Fibroblast of lung (primary cell): ENCODE measurements at regions not wholly inside any gene's neighbourhood (a gene's known extent, or its start where the extent isn't known, plus 50 kb on each side); places are given as distances from the start of the nearest gene placed in this dataset.

Experiments used
- DNase-seq, 2 donors: peaks; one replicate each; pipeline versions ENCODE4 v3.0.0 to v3.0.0-alpha.2; 2010; ENCODE audit warnings: low read depth in 2 of 2
- H2AFZ ChIP-seq: 2 replicates; pipeline ENCODE4 v1.5.1; 2012; ENCODE audit warnings: low read length, control low read depth, inconsistent platforms
- H3K27ac ChIP-seq: 2 replicates; pipeline ENCODE4 v1.5.1; 2011; ENCODE audit warnings: low read length, control low read depth; ENCODE audit not compliant: insufficient read depth
- H3K27me3 ChIP-seq: 2 replicates; pipeline ENCODE4 v1.5.1; 2011; ENCODE audit warnings: mild to moderate bottlenecking, low read length; ENCODE audit not compliant: control insufficient read depth, insufficient read depth
- H3K36me3 ChIP-seq: 2 replicates; pipeline ENCODE4 v1.5.1; 2011; ENCODE audit warnings: low read length; ENCODE audit not compliant: control insufficient read depth, insufficient read depth
- H3K4me1 ChIP-seq: 2 replicates; pipeline ENCODE4 v1.5.1; 2011; ENCODE audit warnings: low read length; ENCODE audit not compliant: control insufficient read depth, insufficient read depth; ENCODE audit errors: extremely low read depth
- H3K4me2 ChIP-seq: 2 replicates; pipeline ENCODE4 v1.5.1; 2011; ENCODE audit warnings: low read length, control low read depth; ENCODE audit not compliant: insufficient read depth; ENCODE audit errors: extremely low read depth
- H3K4me3 ChIP-seq, 4 experiments: fragments of 200-600 bp in 1 of 4; sonication (generic) in 1 of 4; replicated peaks in 1 of 4; 2 replicates each; pipeline ENCODE4 v1.5.1; 2011 to 2016; ENCODE audit warnings: low read length in 4 of 4, low read depth in 3 of 4, mild to moderate bottlenecking in 3 of 4, control low read depth in 2 of 4, inconsistent platforms in 1 of 4, mixed read lengths in 1 of 4; ENCODE audit not compliant: insufficient read depth in 1 of 4; ENCODE audit errors: control extremely low read depth in 1 of 4
- H3K79me2 ChIP-seq: 2 replicates; pipeline ENCODE4 v1.5.1; 2012; ENCODE audit warnings: mild to moderate bottlenecking, low read length, inconsistent platforms; ENCODE audit not compliant: control insufficient read depth, insufficient read depth
- H3K9ac ChIP-seq: 2 replicates; pipeline ENCODE4 v1.5.1; 2011; ENCODE audit warnings: mild to moderate bottlenecking, low read length, control low read depth; ENCODE audit not compliant: insufficient read depth
- H3K9me3 ChIP-seq: 2 replicates; pipeline ENCODE4 v1.5.1; 2012; ENCODE audit warnings: low read depth, low read length; ENCODE audit not compliant: control insufficient read depth, insufficient read depth
- H4K20me1 ChIP-seq: 2 replicates; pipeline ENCODE4 v1.5.1; 2011; ENCODE audit warnings: low read length; ENCODE audit not compliant: control insufficient read depth, insufficient read depth; ENCODE audit errors: extremely low read depth
- EZH2 ChIP-seq: IDR thresholded peaks from 2 replicates; pipeline ENCODE4 v1.5.1; 2012; ENCODE audit warnings: low read length, control low read depth, mild to moderate bottlenecking; ENCODE audit errors: missing control alignments
- TF ChIP-seq, protein P1 (sequence below), 2 donors: IDR thresholded peaks in 1 of 2; conservative IDR thresholded peaks in 1 of 2; 1 replicate in 1 of 2; 2 replicates in 1 of 2; pipeline ENCODE4 v1.5.1; 2011 to 2012; ENCODE audit warnings: low read length in 2 of 2, control low read depth in 1 of 2, inconsistent platforms in 1 of 2, low read depth in 1 of 2, mild to moderate bottlenecking in 1 of 2

DNA sequence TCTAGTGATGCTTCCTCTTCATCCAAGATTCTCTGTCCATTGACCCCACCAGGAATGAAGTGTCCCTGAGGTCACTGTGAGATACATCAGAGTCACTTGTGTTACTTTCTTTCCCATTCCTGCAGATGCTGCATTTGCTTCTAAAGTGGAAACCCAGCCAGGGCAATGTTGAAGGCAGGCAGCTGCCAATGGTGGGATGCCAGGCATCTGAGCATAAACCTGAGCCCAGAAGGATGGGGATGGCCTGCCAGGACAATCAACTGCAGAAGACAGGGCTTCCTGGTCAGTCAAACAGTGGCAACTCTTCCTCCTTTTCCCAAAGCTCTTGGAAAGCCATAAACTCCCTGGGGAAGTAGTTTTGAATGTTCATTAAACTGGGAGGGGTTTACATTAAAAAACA is 178.0 kb upstream of the TMEM132C start:
- Histone ChIP-seq H3K36me3 (no peaks in the 10 kb centered on the region), H3K9ac (no peak overlapping the region), H3K4me1 (no peaks in the 10 kb centered on the region), H3K27ac (no peak overlapping the region), H3K4me2 (no peak overlapping the region), H2AFZ (no peak overlapping the region), H3K4me3 (no peak overlapping the region), H3K27me3 (no peaks in the 10 kb centered on the region), H4K20me1 (no peaks in the 10 kb centered on the region), H3K79me2 (no peaks in the 10 kb centered on the region), H3K9me3 (no peaks in the 10 kb centered on the region)
- TF ChIP-seq, protein P1, sequence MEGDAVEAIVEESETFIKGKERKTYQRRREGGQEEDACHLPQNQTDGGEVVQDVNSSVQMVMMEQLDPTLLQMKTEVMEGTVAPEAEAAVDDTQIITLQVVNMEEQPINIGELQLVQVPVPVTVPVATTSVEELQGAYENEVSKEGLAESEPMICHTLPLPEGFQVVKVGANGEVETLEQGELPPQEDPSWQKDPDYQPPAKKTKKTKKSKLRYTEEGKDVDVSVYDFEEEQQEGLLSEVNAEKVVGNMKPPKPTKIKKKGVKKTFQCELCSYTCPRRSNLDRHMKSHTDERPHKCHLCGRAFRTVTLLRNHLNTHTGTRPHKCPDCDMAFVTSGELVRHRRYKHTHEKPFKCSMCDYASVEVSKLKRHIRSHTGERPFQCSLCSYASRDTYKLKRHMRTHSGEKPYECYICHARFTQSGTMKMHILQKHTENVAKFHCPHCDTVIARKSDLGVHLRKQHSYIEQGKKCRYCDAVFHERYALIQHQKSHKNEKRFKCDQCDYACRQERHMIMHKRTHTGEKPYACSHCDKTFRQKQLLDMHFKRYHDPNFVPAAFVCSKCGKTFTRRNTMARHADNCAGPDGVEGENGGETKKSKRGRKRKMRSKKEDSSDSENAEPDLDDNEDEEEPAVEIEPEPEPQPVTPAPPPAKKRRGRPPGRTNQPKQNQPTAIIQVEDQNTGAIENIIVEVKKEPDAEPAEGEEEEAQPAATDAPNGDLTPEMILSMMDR (conservative IDR thresholded peaks at IDR 0.05 in 1 of 2, IDR thresholded peaks at IDR 0.05 in 1 of 2; ENCODE audit: low read depth in 1 of 2, low read length in 2 of 2): no peak
- DNase-seq: no peak

DNA sequence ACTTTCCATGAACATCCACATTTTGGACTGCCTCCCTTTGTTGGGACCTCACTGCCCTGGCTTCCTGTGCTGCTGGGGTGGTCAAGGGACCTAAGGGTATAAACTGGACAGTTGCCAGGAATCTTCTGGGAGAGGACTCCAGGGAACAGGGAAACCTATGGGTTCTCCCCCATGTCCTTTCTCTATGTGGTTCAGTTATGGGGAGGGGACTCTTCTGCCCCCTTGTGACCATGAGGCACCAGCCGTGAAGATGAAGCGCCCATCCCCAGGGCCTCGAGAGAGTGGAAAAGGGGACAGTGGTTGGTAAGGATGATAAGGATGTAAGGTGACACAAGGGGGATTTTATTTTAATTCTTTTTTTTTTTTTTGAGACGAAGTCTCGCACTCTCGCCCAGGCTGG is 177.0 kb upstream of the TMEM132C start:
- Histone ChIP-seq H3K36me3 (no peaks in the 10 kb centered on the region), H3K4me1 (no peaks in the 10 kb centered on the region), H3K9ac (no peak overlapping the region), H3K4me3 (no peak overlapping the region), H3K4me2 (no peak overlapping the region), H3K27ac (no peak overlapping the region), H3K79me2 (no peaks in the 10 kb centered on the region), H2AFZ (no peak overlapping the region), H3K9me3 (no peaks in the 10 kb centered on the region), H3K27me3 (no peaks in the 10 kb centered on the region), H4K20me1 (no peaks in the 10 kb centered on the region)
- TF ChIP-seq, protein P1 (conservative IDR thresholded peaks at IDR 0.05 in 1 of 2, IDR thresholded peaks at IDR 0.05 in 1 of 2; ENCODE audit: low read depth in 1 of 2, low read length in 2 of 2): no peak
- no peak for TF ChIP-seq EZH2
- DNase-seq: no peak

DNA sequence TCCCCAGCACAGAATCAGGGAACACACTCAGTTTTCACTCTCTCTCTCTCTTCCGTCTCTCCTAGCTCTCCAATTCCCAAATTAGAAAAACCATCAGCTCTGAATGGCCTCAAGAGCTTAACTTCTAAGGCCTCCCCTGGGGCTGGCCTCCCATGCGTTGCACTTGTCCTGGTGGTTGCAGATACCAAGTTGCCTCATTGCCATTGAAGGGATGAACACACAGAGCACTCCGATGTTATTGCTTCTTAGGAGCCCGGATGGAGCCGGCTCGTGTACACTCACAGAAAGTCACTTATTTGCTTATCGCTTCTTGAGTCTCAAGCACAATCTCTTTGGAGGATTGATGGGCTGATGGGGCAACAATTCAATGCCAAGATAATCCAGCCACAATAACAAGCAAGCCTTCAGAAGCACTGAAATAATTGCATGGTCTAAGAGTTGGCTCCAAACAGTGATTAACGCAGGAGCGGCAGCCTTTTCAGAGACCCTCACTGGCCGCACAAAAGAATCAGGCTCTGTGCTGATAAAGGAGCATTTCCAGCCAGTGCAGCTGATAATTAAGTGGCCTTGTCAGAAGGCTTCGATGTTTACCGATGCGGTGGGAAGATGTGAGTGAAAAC is 175.8 kb upstream of the TMEM132C start:
- Histone ChIP-seq H3K4me1 (no peaks in the 10 kb centered on the region), H3K4me3 (no peak overlapping the region), H3K9ac (no peak overlapping the region), H3K79me2 (no peaks in the 10 kb centered on the region), H3K36me3 (no peaks in the 10 kb centered on the region), H3K27ac (no peak overlapping the region), H4K20me1 (no peaks in the 10 kb centered on the region), H3K4me2 (no peak overlapping the region), H3K27me3 (no peaks in the 10 kb centered on the region), H2AFZ (no peak overlapping the region), H3K9me3 (no peaks in the 10 kb centered on the region)
- TF ChIP-seq, protein P1 (conservative IDR thresholded peaks at IDR 0.05 in 1 of 2, IDR thresholded peaks at IDR 0.05 in 1 of 2; ENCODE audit: low read depth in 1 of 2, low read length in 2 of 2): no peak
- TF ChIP-seq EZH2: no peak
- DNase-seq: no peak
